ENCODE measurements at regions not wholly inside any gene's neighbourhood (a gene's known extent, or its start where the extent isn't known, plus 50 kb on each side); places are given as distances from the start of the nearest gene placed in this dataset.

GRCh38 chr6:6804843-6805615, 216.5 kb downstream of the LY86 start:
- H3K27ac ChIP-seq = no peak overlapping the region
- no peaks in the 10 kb centered on the region for H3K4me1 ChIP-seq
- no peaks in the 10 kb centered on the region for H3K9me3 ChIP-seq
- H3K36me3 ChIP-seq = no peaks in the 10 kb centered on the region
- H3K27me3 ChIP-seq = no peaks in the 10 kb centered on the region
- DNase-seq = no peak
- no peak for TF ChIP-seq CTCF (IDR thresholded peaks at IDR 0.05)
- TF ChIP-seq POLR2A (IDR thresholded peaks at IDR 0.05) = no peak
- intact Hi-C loops (cut with DNase I; ENCODE audit: low total_unique reads) = no loop called here
- H3K4me3 ChIP-seq = no peak overlapping the region

- peak overlapping the region in 1 of 2 donors; percentile 32 for H3K27ac ChIP-seq
- H3K9me3 ChIP-seq = no peaks in the 10 kb centered on the region
- H3K36me3 ChIP-seq = no peaks in the 10 kb centered on the region
- no peaks in the 10 kb centered on the region for H3K4me1 ChIP-seq
- intact Hi-C loops (cut with DNase I; ENCODE audit: low total_unique reads) = no loop called here
- H3K27me3 ChIP-seq = no peaks in the 10 kb centered on the region
- no peak for DNase-seq
- H3K4me3 ChIP-seq = no peak overlapping the region
- no peak for TF ChIP-seq CTCF (IDR thresholded peaks at IDR 0.05)
- TF ChIP-seq POLR2A (IDR thresholded peaks at IDR 0.05) = no peak
These were observed 218.5 kb downstream of the LY86 start for GRCh38 chr6:6806844-6807518.

- Histone ChIP-seq H3K27ac (no peak overlapping the region), H3K9me3 (no peaks in the 10 kb centered on the region), H3K36me3 (no peaks in the 10 kb centered on the region), H3K27me3 (no peaks in the 10 kb centered on the region), H3K4me3 (no peak overlapping the region), H3K4me1 (no peaks in the 10 kb centered on the region)
- TF ChIP-seq CTCF (IDR thresholded peaks at IDR 0.05) (no peak), POLR2A (IDR thresholded peaks at IDR 0.05) (no peak)
- intact Hi-C loops (cut with DNase I; ENCODE audit: low total_unique reads) = no loop called here
- DNase-seq = no peak
These were observed 219.8 kb downstream of the LY86 start for GRCh38 chr6:6808343-6808742.

- H3K36me3 ChIP-seq = no peaks in the 10 kb centered on the region
- no peak for DNase-seq
- no peak overlapping the region for H3K4me3 ChIP-seq
- H3K9me3 ChIP-seq = no peaks in the 10 kb centered on the region
- H3K27ac ChIP-seq = no peak overlapping the region
- H3K4me1 ChIP-seq = no peaks in the 10 kb centered on the region
- intact Hi-C loops (cut with DNase I; ENCODE audit: low total_unique reads) = no loop called here
- no peak for TF ChIP-seq POLR2A (IDR thresholded peaks at IDR 0.05)
- no peak for TF ChIP-seq CTCF (IDR thresholded peaks at IDR 0.05)
- no peaks in the 10 kb centered on the region for H3K27me3 ChIP-seq
These were observed 220.4 kb downstream of the LY86 start for GRCh38 chr6:6808915-6809314.

- no peak for DNase-seq
- Histone ChIP-seq H3K36me3 (no peaks in the 10 kb centered on the region), H3K27ac (peak overlapping the region in 1 of 2 donors; percentile 19), H3K4me3 (peak overlapping the region in 1 of 2 donors; percentile 8), H3K27me3 (no peaks in the 10 kb centered on the region), H3K9me3 (no peaks in the 10 kb centered on the region), H3K4me1 (no peaks in the 10 kb centered on the region)
- no peak for TF ChIP-seq CTCF (IDR thresholded peaks at IDR 0.05)
- TF ChIP-seq POLR2A (IDR thresholded peaks at IDR 0.05) = no peak
- intact Hi-C loops (cut with DNase I; ENCODE audit: low total_unique reads) = no loop called here
These were observed 222.2 kb downstream of the LY86 start for GRCh38 chr6:6810727-6811126.

All from uterus (tissue), 3 donors.